GM18951 (cell line): ENCODE measurements at regions not wholly inside any gene's neighbourhood (a gene's known extent, or its start where the extent isn't known, plus 50 kb on each side); places are given as distances from the start of the nearest gene placed in this dataset.
"Not testable (repeated sequence)": the region's sequence is repeated elsewhere in the genome, so short reads cannot be mapped to it uniquely, and the experiment has no call there.

Source experiments
- POLR2A ChIP-seq: IDR thresholded peaks from 4 replicates; pipeline ENCODE4 v1.6.1; 2011; ENCODE audit warnings: mild to moderate bottlenecking; ENCODE audit not compliant: insufficient read length, insufficient read depth; ENCODE audit errors: extremely low read depth
- in situ Hi-C: fragments of 300-500 bp; cut with MboI; formaldehyde crosslinking; loops from one replicate; pipeline ENCODE4 v1.12.0; 2022; ENCODE audit warnings: low sequenced_read_pairs, mixed read lengths, inconsistent platforms; ENCODE audit not compliant: unreplicated experiment

- in situ Hi-C loops = no loop called here
Observed at GRCh38 chr6:40163924-40164323, 229.7 kb upstream of the MOCS1 start.

GRCh38 chr6:40162074-40162473, 227.8 kb upstream of the MOCS1 start:
- in situ Hi-C loops = no loop called here
- no peak for TF ChIP-seq POLR2A

More at GRCh38 chr6:40163924-40164323, 229.7 kb upstream of the MOCS1 start:
- no peak for TF ChIP-seq POLR2A

- no peak for TF ChIP-seq POLR2A
- in situ Hi-C loops = no loop called here
Observed at GRCh38 chr6:40160826-40161225, 226.6 kb upstream of the MOCS1 start.

- in situ Hi-C loops = no loop called here
- TF ChIP-seq POLR2A = no peak
Observed at GRCh38 chr6:40159865-40160264, 225.6 kb upstream of the MOCS1 start.

- in situ Hi-C loops = no loop called here
- TF ChIP-seq POLR2A = no peak
Observed at GRCh38 chr6:40152701-40153436, 218.6 kb upstream of the MOCS1 start.

GRCh38 chr6:40152196-40152595, 217.9 kb upstream of the MOCS1 start:
- no peak for TF ChIP-seq POLR2A
- in situ Hi-C loops = no loop called here

GRCh38 chr6:40148882-40149573, 214.8 kb upstream of the MOCS1 start:
- in situ Hi-C loops = no loop called here

GRCh38 chr6:40146902-40147301, 212.6 kb upstream of the MOCS1 start:
- in situ Hi-C loops = no loop called here
- TF ChIP-seq POLR2A = no peak

More at GRCh38 chr6:40148882-40149573, 214.8 kb upstream of the MOCS1 start:
- no peak for TF ChIP-seq POLR2A

GRCh38 chr6:40139447-40139846, 205.2 kb upstream of the MOCS1 start:
- in situ Hi-C loops = no loop called here
- TF ChIP-seq POLR2A = no peak

- TF ChIP-seq POLR2A = no peak
- in situ Hi-C loops = no loop called here
Observed at GRCh38 chr6:40138273-40138720, 204.0 kb upstream of the MOCS1 start.

GRCh38 chr6:40135491-40136072, 201.3 kb upstream of the MOCS1 start:
- TF ChIP-seq POLR2A = no peak
- in situ Hi-C loops = no loop called here

- in situ Hi-C loops = not testable (repeated sequence)
Observed at GRCh38 chr6:40133981-40134380, 199.7 kb upstream of the MOCS1 start.

- no peak for TF ChIP-seq POLR2A
- in situ Hi-C loops = no loop called here
Observed at GRCh38 chr6:40131675-40132074, 197.4 kb upstream of the MOCS1 start.

- in situ Hi-C loops = no loop called here
- TF ChIP-seq POLR2A = no peak
Observed at GRCh38 chr6:40128127-40128526, 193.9 kb upstream of the MOCS1 start.
